H1 (cell line): ENCODE measurements at regions not wholly inside any gene's neighbourhood (a gene's known extent, or its start where the extent isn't known, plus 50 kb on each side); places are given as distances from the start of the nearest gene placed in this dataset.

Experiments
- CTCF ChIA-PET: fragments of 300-600 bp; sonication (Branson Sonifier 250); formaldehyde crosslinking; loops from one replicate; lab custom pipeline; 2021; ENCODE audit not compliant: partially characterized antibody; lab: Charles Lee
- POLR2A ChIA-PET: fragments of 300-600 bp; sonication (Branson Sonifier 250); formaldehyde crosslinking; loops from one replicate; lab custom pipeline; 2021; ENCODE audit warnings: inconsistent platforms; ENCODE audit not compliant: partially characterized antibody; lab: Charles Lee
- DNase-seq, 2 experiments: peaks; one replicate each; pipeline versions ENCODE4 v3.0.0 to v3.0.0-alpha.2; 2010 to 2022; ENCODE audit warnings: low spot score in 2 of 2, low read depth in 1 of 2, mixed read lengths in 1 of 2
- FAIRE-seq: peaks from 2 replicates; lab custom pipeline; 2011; peaks lifted over from hg19 to GRCh38; lab: Jason Lieb, UNC
- H2AFZ ChIP-seq: 2 replicates; pipeline ENCODE4 v1.8.1; 2012; ENCODE audit warnings: low read length, inconsistent platforms
- H2AK5ac ChIP-seq: 2 replicates; pipeline ENCODE4 v1.6.1; 2013; ENCODE audit warnings: low read depth, low read length
- H2BK120ac ChIP-seq: replicated peaks from 2 replicates; pipeline ENCODE3; 2013; ENCODE audit warnings: low read depth, low read length, inconsistent platforms
- H2BK12ac ChIP-seq: 2 replicates; pipeline ENCODE4 v1.6.1; 2013; ENCODE audit warnings: low read depth, low read length
- H2BK15ac ChIP-seq: 2 replicates; pipeline ENCODE4 v1.6.1; 2013; ENCODE audit warnings: low read length
- H2BK20ac ChIP-seq: 2 replicates; pipeline ENCODE4 v1.6.1; 2013; ENCODE audit warnings: low read length
- H2BK5ac ChIP-seq: 2 replicates; pipeline ENCODE4 v1.6.1; 2013; ENCODE audit warnings: low read depth, low read length
- H3K14ac ChIP-seq: 2 replicates; pipeline ENCODE4 v1.6.1; 2013; ENCODE audit warnings: inconsistent platforms; ENCODE audit not compliant: insufficient read length
- H3K18ac ChIP-seq: 2 replicates; pipeline ENCODE4 v1.6.1; 2013; ENCODE audit warnings: low read length; ENCODE audit errors: extremely low read depth
- H3K23ac ChIP-seq: 2 replicates; pipeline ENCODE4 v1.6.1; 2013; ENCODE audit warnings: inconsistent platforms; ENCODE audit not compliant: insufficient read length
- H3K23me2 ChIP-seq: 2 replicates; pipeline ENCODE4 v1.6.1; 2013; ENCODE audit warnings: low read depth, low read length
- H3K27ac ChIP-seq: 2 replicates; pipeline ENCODE4 v1.6.1; 2011; ENCODE audit warnings: low read depth, low read length, inconsistent platforms
- H3K27me3 ChIP-seq, 4 experiments: replicated peaks in 1 of 4; 1 replicate in 1 of 4; 2 replicates in 3 of 4; pipeline versions ENCODE4 v1.6.1 to v1.8.1; 2011 to 2013; ENCODE audit warnings: low read length in 3 of 4, mild to moderate bottlenecking in 3 of 4, inconsistent platforms in 2 of 4, mixed read lengths in 2 of 4, moderate library complexity in 1 of 4; ENCODE audit not compliant: control insufficient read depth in 3 of 4, insufficient read depth in 3 of 4; ENCODE audit errors: extremely low read depth in 1 of 4
- H3K36me3 ChIP-seq, 4 experiments: 2 replicates each; pipeline versions ENCODE4 v1.6.1 to v1.8.1; 2011 to 2013; ENCODE audit warnings: mild to moderate bottlenecking in 4 of 4, low read length in 3 of 4, moderate library complexity in 2 of 4, control low read depth in 1 of 4, inconsistent platforms in 1 of 4; ENCODE audit not compliant: insufficient read depth in 4 of 4, control insufficient read depth in 2 of 4
- H3K4ac ChIP-seq: replicated peaks from 2 replicates; pipeline ENCODE3; 2013; ENCODE audit warnings: low read length, low read depth, mixed read lengths, inconsistent platforms; ENCODE audit not compliant: insufficient read length
- H3K4me1 ChIP-seq, 4 experiments: replicated peaks in 1 of 4; 1 replicate in 1 of 4; 2 replicates in 3 of 4; pipeline versions ENCODE4 v1.6.1 to v1.8.1; 2011 to 2013; ENCODE audit warnings: low read length in 3 of 4, inconsistent platforms in 2 of 4, mixed read lengths in 1 of 4; ENCODE audit not compliant: insufficient read depth in 4 of 4, control insufficient read depth in 3 of 4
- H3K4me2 ChIP-seq, 2 experiments: 2 replicates each; pipeline versions ENCODE4 v1.6.1 to v1.8.1; 2011 to 2013; ENCODE audit warnings: low read depth in 2 of 2, low read length in 2 of 2, control low read depth in 1 of 2, inconsistent platforms in 1 of 2, mild to moderate bottlenecking in 1 of 2; ENCODE audit not compliant: insufficient read depth in 1 of 2
- H3K4me3 ChIP-seq, 4 experiments: fragments of 200-600, 300-600 bp in 1 of 4; sonication (generic), shearing (Covaris generic), sonication (Bioruptor Twin) in 1 of 4; 2 replicates each; pipeline versions ENCODE4 v1.5.1 to v1.8.1; 2011 to 2016; ENCODE audit warnings: low read length in 4 of 4, low read depth in 3 of 4, control low read depth in 2 of 4, inconsistent platforms in 2 of 4, mild to moderate bottlenecking in 2 of 4, mixed read lengths in 1 of 4, moderate library complexity in 1 of 4; ENCODE audit not compliant: insufficient read depth in 2 of 4; ENCODE audit errors: extremely low read depth in 1 of 4
- H3K56ac ChIP-seq: replicated peaks from 2 replicates; pipeline ENCODE3; 2013; ENCODE audit warnings: low read depth, mild to moderate bottlenecking, mixed read lengths, low read length, inconsistent platforms; ENCODE audit not compliant: insufficient read length
- H3K79me1 ChIP-seq: 2 replicates; pipeline ENCODE4 v1.6.1; 2013; ENCODE audit warnings: low read depth, low read length, control low read depth
- H3K79me2 ChIP-seq, 2 experiments: 2 replicates each; pipeline versions ENCODE4 v1.6.1 to v1.8.1; 2012 to 2013; ENCODE audit warnings: low read length in 2 of 2, mild to moderate bottlenecking in 2 of 2, inconsistent platforms in 1 of 2; ENCODE audit not compliant: insufficient read depth in 2 of 2, control insufficient read depth in 1 of 2
- H3K9ac ChIP-seq, 4 experiments: replicated peaks in 1 of 4; 1 replicate in 1 of 4; 2 replicates in 3 of 4; pipeline versions ENCODE4 v1.6.1 to v1.8.1; 2011 to 2013; ENCODE audit warnings: low read depth in 3 of 4, low read length in 3 of 4, control low read depth in 2 of 4, mild to moderate bottlenecking in 2 of 4, moderate library complexity in 2 of 4, inconsistent platforms in 1 of 4; ENCODE audit errors: extremely low read depth in 1 of 4
- H3K9me3 ChIP-seq, 2 experiments: 2 replicates each; pipeline versions ENCODE4 v1.6.1 to v1.8.1; 2012 to 2013; ENCODE audit warnings: mild to moderate bottlenecking in 2 of 2, moderate library complexity in 2 of 2, control low read depth in 1 of 2, inconsistent platforms in 1 of 2, low read depth in 1 of 2, low read length in 1 of 2, mixed read lengths in 1 of 2; ENCODE audit not compliant: insufficient read depth in 2 of 2
- H4K20me1 ChIP-seq, 2 experiments: replicated peaks in 1 of 2; 2 replicates each; pipeline versions ENCODE3 to v1.8.1; 2011 to 2013; ENCODE audit warnings: inconsistent platforms in 2 of 2, low read length in 2 of 2, mild to moderate bottlenecking in 1 of 2; ENCODE audit not compliant: insufficient read depth in 2 of 2, control insufficient read depth in 1 of 2
- H4K5ac ChIP-seq: 2 replicates; pipeline ENCODE4 v1.6.1; 2013; ENCODE audit warnings: low read length, low read depth, mixed read lengths, inconsistent platforms; ENCODE audit not compliant: insufficient read length
- H4K8ac ChIP-seq: 2 replicates; pipeline ENCODE4 v1.8.0; 2013; ENCODE audit warnings: mild to moderate bottlenecking, moderate library complexity, low read length, inconsistent platforms; ENCODE audit not compliant: insufficient read depth; ENCODE audit errors: extremely low read depth
- H4K91ac ChIP-seq: replicated peaks from 2 replicates; pipeline ENCODE3; 2013; ENCODE audit warnings: low read length, mixed read lengths, inconsistent platforms; ENCODE audit not compliant: insufficient read length
- CBX5 ChIP-seq: fragments of 300-800, 300-1000 bp; sonication (generic); IDR thresholded peaks from 2 replicates; pipeline ENCODE4 v1.7.1; 2016; ENCODE audit warnings: antibody characterized with exemption, low read length, low read depth
- CEBPB ChIP-seq: IDR thresholded peaks from 2 replicates; pipeline ENCODE4 v1.6.1; 2012; ENCODE audit warnings: low read depth, low read length
- CHD1 ChIP-seq: IDR thresholded peaks from 2 replicates; pipeline ENCODE4 v1.6.1; 2012; ENCODE audit warnings: low read depth, low read length, improper control_type of control experiment
- CTBP2 ChIP-seq: IDR thresholded peaks from 2 replicates; pipeline ENCODE4 v1.7.0; 2011; ENCODE audit warnings: borderline replicate concordance, mild to moderate bottlenecking, moderate library complexity, mixed read lengths, low read length; ENCODE audit not compliant: insufficient read depth, insufficient read length
- GABPA ChIP-seq: IDR thresholded peaks from 2 replicates; pipeline ENCODE4 v1.6.1; 2011; ENCODE audit warnings: mild to moderate bottlenecking, low read length, moderate library complexity, borderline replicate concordance; ENCODE audit not compliant: insufficient read depth
- MAFK ChIP-seq: IDR thresholded peaks from 2 replicates; pipeline ENCODE4 v1.6.1; 2012; ENCODE audit warnings: low read depth, mild to moderate bottlenecking, improper control_type of control experiment, low read length
- NANOG ChIP-seq: IDR thresholded peaks from 2 replicates; pipeline ENCODE4 v1.6.1; 2011; ENCODE audit warnings: low read length, low read depth, mild to moderate bottlenecking, inconsistent platforms; ENCODE audit not compliant: insufficient read depth, poor library complexity, severe bottlenecking
- POU5F1 ChIP-seq: IDR thresholded peaks from 2 replicates; pipeline ENCODE4 v1.6.1; 2011; ENCODE audit warnings: low read depth, mild to moderate bottlenecking, low read length, moderate library complexity
- RAD21 ChIP-seq, 2 experiments: IDR thresholded peaks in 1 of 2; conservative IDR thresholded peaks in 1 of 2; 2 replicates each; pipeline ENCODE4 v1.6.1; 2011; ENCODE audit warnings: low read depth in 2 of 2, low read length in 2 of 2, improper control_type of control experiment in 1 of 2, inconsistent platforms in 1 of 2, mild to moderate bottlenecking in 1 of 2, moderate library complexity in 1 of 2
- RFX5 ChIP-seq: IDR thresholded peaks from 2 replicates; pipeline ENCODE4 v1.6.1; 2011; ENCODE audit warnings: low read depth, low read length, improper control_type of control experiment, borderline replicate concordance
- RXRA ChIP-seq: IDR thresholded peaks from 2 replicates; pipeline ENCODE4 v1.6.1; 2011; ENCODE audit warnings: low read depth, mild to moderate bottlenecking, low read length, moderate library complexity; ENCODE audit not compliant: insufficient read depth
- SAP30 ChIP-seq: fragments of 300-600 bp; sonication (generic); IDR thresholded peaks from 2 replicates; pipeline ENCODE4 v1.7.1; 2012; ENCODE audit warnings: low read length, moderate library complexity, mild to moderate bottlenecking, inconsistent platforms; ENCODE audit not compliant: insufficient read depth, insufficient replicate concordance
- TCF12 ChIP-seq: IDR thresholded peaks from 2 replicates; pipeline ENCODE4 v1.6.1; 2011; ENCODE audit warnings: low read depth, mild to moderate bottlenecking, low read length
- YY1 ChIP-seq: IDR thresholded peaks from 2 replicates; pipeline ENCODE4 v1.6.1; 2011; ENCODE audit warnings: low read depth, mild to moderate bottlenecking, low read length
- WGBS, 2 experiments: shearing (Covaris generic) in 1 of 2; methylation state at CpG; one replicate each; pipeline versions ENCODE4 v1.1.6 to v1.1.7; 2013 to 2015; ENCODE audit warnings: low lambda C conversion rate in 2 of 2, mixed read lengths in 2 of 2, inconsistent platforms in 1 of 2, low coverage in 1 of 2, missing lambda C conversion rate in 1 of 2; ENCODE audit not compliant: insufficient replicate concordance in 2 of 2, insufficient coverage in 1 of 2, insufficient read length in 1 of 2; ENCODE audit errors: extremely low coverage in 1 of 2, missing lambda C conversion rate in 1 of 2; 5-methylcytosine and 5-hydroxymethylcytosine counted together

DNA sequence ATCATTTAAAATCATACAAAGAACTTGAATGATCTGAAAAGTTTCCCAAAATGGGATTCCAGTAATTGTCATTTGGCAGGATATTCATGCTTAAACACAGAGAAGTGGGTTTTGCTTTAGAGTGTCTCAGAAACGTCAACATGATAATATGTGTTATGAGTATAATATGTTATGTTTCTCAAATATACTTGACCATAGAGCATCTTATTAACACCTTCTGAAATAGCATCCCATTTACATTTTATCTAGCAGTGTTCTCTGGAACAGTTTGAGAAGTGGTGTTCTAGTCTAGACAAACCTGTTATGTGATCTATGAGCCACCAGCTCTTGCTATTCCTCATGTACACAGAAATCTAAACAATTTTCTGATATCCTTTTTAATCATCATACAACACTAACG is 588.8 kb upstream of the PBX1 start:
- H2BK12ac ChIP-seq = no peak overlapping the region
- no peak overlapping the region for H2BK5ac ChIP-seq
- no peak overlapping the region for H3K14ac ChIP-seq
- no peaks in the 10 kb centered on the region for H3K4me1 ChIP-seq
- ChIA-PET CTCF (no interaction called here), POLR2A (interaction anchor here (0.6 kb wide), 1 partner anchor 10 kb away, joined by 3 read pairs; no protein-coding TSS in a partner anchor)
- no peaks in the 10 kb centered on the region for H3K79me2 ChIP-seq
- H3K4ac ChIP-seq = no peak overlapping the region
- no peak overlapping the region for H2BK20ac ChIP-seq
- no peaks in the 10 kb centered on the region for H3K23me2 ChIP-seq
- DNase-seq = no peak
- no peaks in the 10 kb centered on the region for H3K9me3 ChIP-seq
- H4K20me1 ChIP-seq = no peaks in the 10 kb centered on the region
- no peak overlapping the region for H2AK5ac ChIP-seq
- no peak overlapping the region for H3K4me2 ChIP-seq
- no peak overlapping the region for H3K27ac ChIP-seq
- H3K4me3 ChIP-seq = no peak overlapping the region
- 93% methylated on average over 2 of the region's 2 CpGs; no CpG with 5 or more reads in 1 of the 2 experiments for WGBS, 2 experiments
- H3K79me1 ChIP-seq = no peaks in the 10 kb centered on the region
- no peak overlapping the region for H2BK15ac ChIP-seq
- no peak overlapping the region for H4K91ac ChIP-seq
- H4K8ac ChIP-seq = no peak overlapping the region
- no peak overlapping the region for H3K23ac ChIP-seq
- H2AFZ ChIP-seq = no peak overlapping the region
- peaks cover 0 to 1% (median 0%) of the 10 kb centered on the region in 4 experiments; a peak in 1 of 7 replicates for H3K27me3 ChIP-seq
- no peak overlapping the region for H2BK120ac ChIP-seq
- FAIRE-seq = no peak
- no peak overlapping the region for H3K56ac ChIP-seq
- no peak overlapping the region for H3K9ac ChIP-seq
- H4K5ac ChIP-seq = no peak overlapping the region
- H3K18ac ChIP-seq = no peak overlapping the region
- no peaks in the 10 kb centered on the region for H3K36me3 ChIP-seq
- TF ChIP-seq RFX5 (no peak), CTBP2 (no peak), MAFK (no peak), POU5F1 (no peak), RAD21 (IDR thresholded peaks at IDR 0.05 in 1 of 2, conservative IDR thresholded peaks at IDR 0.05 in 1 of 2; ENCODE audit: low read depth in 2 of 2, low read length in 2 of 2) (no peak), CBX5 (no peak), YY1 (no peak), SAP30 (no peak), NANOG (no peak), CEBPB (no peak), CHD1 (no peak), RXRA (no peak), GABPA (no peak), TCF12 (no peak)
